Sciatic nerve (tissue), 2 donors: ENCODE measurements at regions not wholly inside any gene's neighbourhood (a gene's known extent, or its start where the extent isn't known, plus 50 kb on each side); places are given as distances from the start of the nearest gene placed in this dataset.
A peak's percentile ranks its signal among the peaks of the same experiment; 100 is the strongest.

Experiments used
- ATAC-seq: fragments of 200-7000 bp; cut with Tn5 transposase; one replicate; pipeline ENCODE4 v1.9.1; 2020; ENCODE audit warnings: mild to moderate bottlenecking, moderate library complexity
- DNase-seq: peaks from one replicate; pipeline ENCODE4 v3.0.0-alpha.2; 2020; ENCODE audit warnings: low spot score
- intact Hi-C: fragments of 100-400 bp; cut with DNase I; formaldehyde crosslinking; loops from one replicate; pipeline ENCODE4 v1.14.2; 2022
- donor health status: DM: no; HTN: no; CAD: no.
- donor health status: DM: no; HTN: no; CAD: no.

- intact Hi-C loops = no loop called here
- DNase-seq (no peak), ATAC-seq (no peak)
Measured at GRCh38 chr4:121535351-121535750, 154.5 kb upstream of the QRFPR start.

GRCh38 chr4:121534187-121534586 is 153.4 kb upstream of the QRFPR start:
- intact Hi-C loops = no loop called here
- DNase-seq (no peak), ATAC-seq (no peak)

GRCh38 chr4:121526509-121526908 is 145.7 kb upstream of the QRFPR start:
- intact Hi-C loops = no loop called here
- ATAC-seq (no peak), DNase-seq (no peak)

GRCh38 chr4:121519236-121519838 is 138.5 kb upstream of the QRFPR start:
- DNase-seq (no peak), ATAC-seq (no peak)
- intact Hi-C loops = no loop called here

- intact Hi-C loops = no loop called here
- no peak for DNase-seq
- ATAC-seq = no peak
Measured at GRCh38 chr4:121517241-121517640, 136.4 kb upstream of the QRFPR start.

- no peak for DNase-seq
- intact Hi-C loops = no loop called here
- ATAC-seq = no peak
Measured at GRCh38 chr4:121514443-121514842, 133.6 kb upstream of the QRFPR start.

- ATAC-seq (no peak), DNase-seq (no peak)
- intact Hi-C loops = no loop called here
Measured at GRCh38 chr4:121510341-121510874, 129.6 kb upstream of the QRFPR start.

- intact Hi-C loops = no loop called here
- no peak for ATAC-seq
- no peak for DNase-seq
Measured at GRCh38 chr4:121485190-121485804, 104.5 kb upstream of the QRFPR start.

- intact Hi-C loops = no loop called here
- ATAC-seq = peak; percentile 79
- no peak for DNase-seq
Measured at GRCh38 chr4:121484633-121485032, 103.8 kb upstream of the QRFPR start.

GRCh38 chr4:121479808-121480207 is 99.0 kb upstream of the QRFPR start:
- DNase-seq = no peak

GRCh38 chr4:121477480-121477879 is 96.7 kb upstream of the QRFPR start:
- intact Hi-C loops = no loop called here
- ATAC-seq = no peak

More at GRCh38 chr4:121479808-121480207, 99.0 kb upstream of the QRFPR start:
- intact Hi-C loops = no loop called here
- no peak for ATAC-seq

GRCh38 chr4:121477079-121477478 is 96.3 kb upstream of the QRFPR start:
- intact Hi-C loops = no loop called here
- DNase-seq (no peak), ATAC-seq (no peak)

More at GRCh38 chr4:121477480-121477879, 96.7 kb upstream of the QRFPR start:
- no peak for DNase-seq

- no peak for DNase-seq
- intact Hi-C loops = no loop called here
- ATAC-seq = no peak
Measured at GRCh38 chr4:121472937-121473721, 92.3 kb upstream of the QRFPR start.

GRCh38 chr4:121464854-121465253 is 84.0 kb upstream of the QRFPR start:
- intact Hi-C loops = no loop called here
- no peak for DNase-seq
- ATAC-seq = no peak

GRCh38 chr4:121462660-121463261 is 81.9 kb upstream of the QRFPR start:
- ATAC-seq (peak; percentile 76), DNase-seq (no peak)
- intact Hi-C loops = no loop called here

- ATAC-seq (no peak), DNase-seq (no peak)
- intact Hi-C loops = no loop called here
Measured at GRCh38 chr4:121459026-121459425, 78.2 kb upstream of the QRFPR start.

GRCh38 chr4:121457278-121457875 is 76.6 kb upstream of the QRFPR start:
- ATAC-seq = no peak
- DNase-seq = no peak
- intact Hi-C loops = no loop called here

- intact Hi-C loops = no loop called here
- no peak for DNase-seq
- no peak for ATAC-seq
Measured at GRCh38 chr4:121455285-121455684, 74.5 kb upstream of the QRFPR start.

- intact Hi-C loops = no loop called here
- ATAC-seq (no peak), DNase-seq (no peak)
Measured at GRCh38 chr4:121454251-121454979, 73.6 kb upstream of the QRFPR start.
